Adipocyte (in vitro differentiated cells): ENCODE measurements at regions not wholly inside any gene's neighbourhood (a gene's known extent, or its start where the extent isn't known, plus 50 kb on each side); places are given as distances from the start of the nearest gene placed in this dataset.

Source experiments
- DNase-seq: peaks from one replicate; pipeline ENCODE4 v3.0.0-alpha.2; 2015; ENCODE audit warnings: low read depth
- H3K27me3 ChIP-seq: replicated peaks from 2 replicates; pipeline ENCODE4 v1.7.0; 2013; ENCODE audit warnings: mild to moderate bottlenecking, low read length, moderate library complexity; ENCODE audit not compliant: control insufficient read depth, insufficient read depth
- H3K36me3 ChIP-seq: 2 replicates; pipeline ENCODE4 v1.7.0; 2013; ENCODE audit warnings: low read length, mild to moderate bottlenecking, moderate library complexity; ENCODE audit not compliant: control insufficient read depth, insufficient read depth, severe bottlenecking
- H3K4me1 ChIP-seq: 2 replicates; pipeline ENCODE4 v1.7.0; 2013; ENCODE audit warnings: mild to moderate bottlenecking, low read length, moderate library complexity; ENCODE audit not compliant: control insufficient read depth, insufficient read depth
- H3K4me3 ChIP-seq: 2 replicates; pipeline ENCODE4 v1.7.0; 2013; ENCODE audit warnings: mild to moderate bottlenecking, low read length, moderate library complexity
- H3K9ac ChIP-seq: 2 replicates; pipeline ENCODE4 v1.7.0; 2013; ENCODE audit warnings: mild to moderate bottlenecking, low read length, moderate library complexity
- H3K9me3 ChIP-seq: 2 replicates; pipeline ENCODE4 v1.7.0; 2013; ENCODE audit warnings: mild to moderate bottlenecking, low read length, moderate library complexity; ENCODE audit not compliant: control insufficient read depth

GRCh38 chr6:137754866-137755265 is 112.2 kb upstream of the TNFAIP3 start:
- H3K4me3 ChIP-seq: no peak overlapping the region
- H3K9me3 ChIP-seq: no peaks in the 10 kb centered on the region
- H3K4me1 ChIP-seq: no peaks in the 10 kb centered on the region
- no peaks in the 10 kb centered on the region for H3K27me3 ChIP-seq
- H3K36me3 ChIP-seq: no peaks in the 10 kb centered on the region
- no peak for DNase-seq
- H3K9ac ChIP-seq: no peak overlapping the region

GRCh38 chr6:137755284-137755683 is 111.8 kb upstream of the TNFAIP3 start:
- Histone ChIP-seq H3K36me3 (no peaks in the 10 kb centered on the region), H3K4me3 (no peak overlapping the region), H3K27me3 (no peaks in the 10 kb centered on the region), H3K9me3 (no peaks in the 10 kb centered on the region), H3K4me1 (no peaks in the 10 kb centered on the region), H3K9ac (no peak overlapping the region)
- no peak for DNase-seq

GRCh38 chr6:137756788-137757187 is 110.3 kb upstream of the TNFAIP3 start:
- Histone ChIP-seq H3K9ac (no peak overlapping the region), H3K27me3 (no peaks in the 10 kb centered on the region), H3K9me3 (no peaks in the 10 kb centered on the region), H3K36me3 (no peaks in the 10 kb centered on the region), H3K4me3 (no peak overlapping the region), H3K4me1 (no peaks in the 10 kb centered on the region)
- DNase-seq: no peak

- no peaks in the 10 kb centered on the region for H3K4me1 ChIP-seq
- no peaks in the 10 kb centered on the region for H3K9me3 ChIP-seq
- H3K4me3 ChIP-seq: no peak overlapping the region
- no peak for DNase-seq
- no peak overlapping the region for H3K9ac ChIP-seq
- no peaks in the 10 kb centered on the region for H3K27me3 ChIP-seq
- H3K36me3 ChIP-seq: no peaks in the 10 kb centered on the region
These were observed 108.4 kb upstream of the TNFAIP3 start for GRCh38 chr6:137758661-137759060.

- no peak for DNase-seq
- H3K9me3 ChIP-seq: no peaks in the 10 kb centered on the region
- no peak overlapping the region for H3K4me3 ChIP-seq
- no peak overlapping the region for H3K9ac ChIP-seq
- peaks cover 5% of the 10 kb centered on the region for H3K4me1 ChIP-seq
- H3K36me3 ChIP-seq: no peaks in the 10 kb centered on the region
- no peaks in the 10 kb centered on the region for H3K27me3 ChIP-seq
These were observed 107.4 kb upstream of the TNFAIP3 start for GRCh38 chr6:137759624-137760023.

- H3K4me1 ChIP-seq: peaks cover 12% of the 10 kb centered on the region
- no peak overlapping the region for H3K4me3 ChIP-seq
- no peak for DNase-seq
- H3K36me3 ChIP-seq: no peaks in the 10 kb centered on the region
- no peak overlapping the region for H3K9ac ChIP-seq
- H3K27me3 ChIP-seq: no peaks in the 10 kb centered on the region
- H3K9me3 ChIP-seq: no peaks in the 10 kb centered on the region
These were observed 106.0 kb upstream of the TNFAIP3 start for GRCh38 chr6:137761072-137761471.

GRCh38 chr6:137761487-137761886 is 105.6 kb upstream of the TNFAIP3 start:
- no peak for DNase-seq
- no peaks in the 10 kb centered on the region for H3K9me3 ChIP-seq
- H3K36me3 ChIP-seq: no peaks in the 10 kb centered on the region
- H3K27me3 ChIP-seq: no peaks in the 10 kb centered on the region
- H3K4me3 ChIP-seq: no peak overlapping the region
- H3K9ac ChIP-seq: no peak overlapping the region
- peaks cover 12% of the 10 kb centered on the region for H3K4me1 ChIP-seq

- H3K9me3 ChIP-seq: no peaks in the 10 kb centered on the region
- peaks cover 18% of the 10 kb centered on the region for H3K4me1 ChIP-seq
- DNase-seq: no peak
- H3K36me3 ChIP-seq: no peaks in the 10 kb centered on the region
- H3K4me3 ChIP-seq: no peak overlapping the region
- H3K27me3 ChIP-seq: no peaks in the 10 kb centered on the region
- no peak overlapping the region for H3K9ac ChIP-seq
These were observed 104.6 kb upstream of the TNFAIP3 start for GRCh38 chr6:137762168-137763090.

- Histone ChIP-seq H3K9ac (no peak overlapping the region), H3K27me3 (no peaks in the 10 kb centered on the region), H3K36me3 (no peaks in the 10 kb centered on the region), H3K9me3 (no peaks in the 10 kb centered on the region), H3K4me1 (peaks cover 28% of the 10 kb centered on the region), H3K4me3 (no peak overlapping the region)
- no peak for DNase-seq
These were observed 103.6 kb upstream of the TNFAIP3 start for GRCh38 chr6:137763436-137763835.

GRCh38 chr6:137763886-137764285 is 103.2 kb upstream of the TNFAIP3 start:
- Histone ChIP-seq H3K9me3 (no peaks in the 10 kb centered on the region), H3K27me3 (no peaks in the 10 kb centered on the region), H3K4me3 (no peak overlapping the region), H3K9ac (no peak overlapping the region), H3K4me1 (peaks cover 32% of the 10 kb centered on the region), H3K36me3 (no peaks in the 10 kb centered on the region)
- no peak for DNase-seq

- H3K4me1 ChIP-seq: peaks cover 32% of the 10 kb centered on the region
- no peak overlapping the region for H3K4me3 ChIP-seq
- no peaks in the 10 kb centered on the region for H3K36me3 ChIP-seq
- no peaks in the 10 kb centered on the region for H3K27me3 ChIP-seq
- no peak overlapping the region for H3K9ac ChIP-seq
- H3K9me3 ChIP-seq: no peaks in the 10 kb centered on the region
- DNase-seq: peak; percentile 61
These were observed 102.6 kb upstream of the TNFAIP3 start for GRCh38 chr6:137764464-137764863.

GRCh38 chr6:137765059-137765458 is 102.0 kb upstream of the TNFAIP3 start:
- DNase-seq: no peak
- no peak overlapping the region for H3K4me3 ChIP-seq
- H3K36me3 ChIP-seq: no peaks in the 10 kb centered on the region
- H3K27me3 ChIP-seq: no peaks in the 10 kb centered on the region
- no peaks in the 10 kb centered on the region for H3K9me3 ChIP-seq
- peaks cover 32% of the 10 kb centered on the region for H3K4me1 ChIP-seq
- H3K9ac ChIP-seq: no peak overlapping the region
